ENCODE measurements at regions not wholly inside any gene's neighbourhood (a gene's known extent, or its start where the extent isn't known, plus 50 kb on each side); places are given as distances from the start of the nearest gene placed in this dataset.

DNA sequence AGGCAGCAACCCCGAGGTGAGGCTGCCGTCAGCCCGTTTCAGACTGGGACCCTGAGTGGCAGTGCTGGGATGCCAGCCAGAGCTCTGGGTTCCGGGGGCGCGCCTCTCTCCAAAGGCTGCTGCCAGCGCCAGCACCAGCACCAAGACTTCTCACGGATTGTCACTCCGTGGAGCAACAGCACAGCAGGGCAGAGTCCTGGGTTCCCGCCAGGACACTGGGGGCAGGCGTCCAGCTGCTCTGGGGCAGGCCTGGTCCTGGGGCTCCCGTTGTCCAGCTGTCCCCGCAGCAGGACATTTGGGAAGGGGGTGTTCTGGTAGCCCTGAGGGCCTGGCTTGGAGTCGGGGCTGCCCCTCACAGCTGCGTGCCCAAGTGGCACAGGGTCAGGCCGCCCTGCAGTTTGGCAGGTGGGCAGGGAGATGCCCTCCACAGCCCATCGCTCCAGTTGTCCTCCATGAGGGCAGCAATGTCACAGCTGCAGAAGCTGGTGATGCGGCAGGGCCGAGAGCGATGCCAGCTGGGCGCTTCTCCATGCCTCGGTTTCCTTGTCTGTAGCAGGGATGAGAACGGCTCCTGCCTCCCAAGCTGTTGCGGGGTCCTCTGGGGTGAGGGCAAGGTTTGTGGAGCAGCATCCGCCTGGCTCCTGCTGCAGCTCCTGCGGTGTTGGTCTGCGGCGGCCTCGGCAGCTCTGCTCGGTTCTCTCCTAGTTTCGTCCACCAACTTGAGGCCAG lies 137.3 kb upstream of the CIBAR2 start:
- TF ChIP-seq, protein P1, sequence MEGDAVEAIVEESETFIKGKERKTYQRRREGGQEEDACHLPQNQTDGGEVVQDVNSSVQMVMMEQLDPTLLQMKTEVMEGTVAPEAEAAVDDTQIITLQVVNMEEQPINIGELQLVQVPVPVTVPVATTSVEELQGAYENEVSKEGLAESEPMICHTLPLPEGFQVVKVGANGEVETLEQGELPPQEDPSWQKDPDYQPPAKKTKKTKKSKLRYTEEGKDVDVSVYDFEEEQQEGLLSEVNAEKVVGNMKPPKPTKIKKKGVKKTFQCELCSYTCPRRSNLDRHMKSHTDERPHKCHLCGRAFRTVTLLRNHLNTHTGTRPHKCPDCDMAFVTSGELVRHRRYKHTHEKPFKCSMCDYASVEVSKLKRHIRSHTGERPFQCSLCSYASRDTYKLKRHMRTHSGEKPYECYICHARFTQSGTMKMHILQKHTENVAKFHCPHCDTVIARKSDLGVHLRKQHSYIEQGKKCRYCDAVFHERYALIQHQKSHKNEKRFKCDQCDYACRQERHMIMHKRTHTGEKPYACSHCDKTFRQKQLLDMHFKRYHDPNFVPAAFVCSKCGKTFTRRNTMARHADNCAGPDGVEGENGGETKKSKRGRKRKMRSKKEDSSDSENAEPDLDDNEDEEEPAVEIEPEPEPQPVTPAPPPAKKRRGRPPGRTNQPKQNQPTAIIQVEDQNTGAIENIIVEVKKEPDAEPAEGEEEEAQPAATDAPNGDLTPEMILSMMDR (IDR thresholded peaks at IDR 0.05), result no peak
- no peak for TF ChIP-seq POLR2A (IDR thresholded peaks at IDR 0.05)
- no peak for TF ChIP-seq EP300 (IDR thresholded peaks at IDR 0.05)
